H1 (cell line): ENCODE measurements at regions not wholly inside any gene's neighbourhood (a gene's known extent, or its start where the extent isn't known, plus 50 kb on each side); places are given as distances from the start of the nearest gene placed in this dataset.

ENCODE experiments used
- BRCA1 ChIP-seq: IDR thresholded peaks from 2 replicates; pipeline ENCODE4 v1.6.1; 2012; ENCODE audit warnings: low read depth, low read length, improper control_type of control experiment
- CHD1 ChIP-seq: IDR thresholded peaks from 2 replicates; pipeline ENCODE4 v1.6.1; 2012; ENCODE audit warnings: low read depth, low read length, improper control_type of control experiment
- GABPA ChIP-seq: IDR thresholded peaks from 2 replicates; pipeline ENCODE4 v1.6.1; 2011; ENCODE audit warnings: mild to moderate bottlenecking, low read length, moderate library complexity, borderline replicate concordance; ENCODE audit not compliant: insufficient read depth
- JUN ChIP-seq: IDR thresholded peaks from 2 replicates; pipeline ENCODE4 v1.6.1; 2011; ENCODE audit warnings: low read depth, mild to moderate bottlenecking, improper control_type of control experiment, low read length
- SAP30 ChIP-seq: fragments of 300-600 bp; sonication (generic); IDR thresholded peaks from 2 replicates; pipeline ENCODE4 v1.7.1; 2012; ENCODE audit warnings: low read length, moderate library complexity, mild to moderate bottlenecking, inconsistent platforms; ENCODE audit not compliant: insufficient read depth, insufficient replicate concordance
- SIX5 ChIP-seq: IDR thresholded peaks from 2 replicates; pipeline ENCODE4 v1.6.1; 2011; ENCODE audit warnings: mild to moderate bottlenecking, low read depth, low read length
- SUZ12 ChIP-seq: fragments of 200-600 bp; sonication (generic); IDR thresholded peaks from 2 replicates; pipeline ENCODE4 v1.6.1; 2012; ENCODE audit warnings: mild to moderate bottlenecking, inconsistent platforms, low read length, moderate library complexity, mixed read lengths

DNA sequence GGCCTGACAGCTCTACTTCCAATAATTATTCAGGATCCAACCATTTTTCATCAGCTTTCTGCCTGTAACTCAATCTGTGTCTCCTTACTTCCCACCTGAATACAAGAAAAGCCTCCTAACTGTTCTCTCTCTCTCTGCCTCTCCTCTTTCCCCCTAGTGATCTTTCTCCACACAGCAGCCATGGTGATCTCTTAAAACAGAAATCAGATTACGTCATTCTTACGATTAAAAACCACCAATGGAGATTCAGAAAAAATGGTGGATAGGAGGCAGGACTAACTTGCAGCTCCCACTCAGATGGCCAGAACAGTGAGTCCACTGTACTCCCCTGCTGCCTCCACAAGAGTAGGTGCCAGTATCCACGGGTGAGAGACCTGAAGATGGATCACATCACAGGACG, 431.7 kb downstream of the MBD2 start (continued):
- TF ChIP-seq BRCA1 (no peak), SIX5 (no peak), SUZ12 (no peak), GABPA (no peak), SAP30 (no peak), CHD1 (no peak), JUN (no peak)
- TF ChIP-seq, all 59 proteins: peak for 0
